ENCODE measurements at regions not wholly inside any gene's neighbourhood (a gene's known extent, or its start where the extent isn't known, plus 50 kb on each side); places are given as distances from the start of the nearest gene placed in this dataset.

GRCh38 chr3:34895841-34896240 lies 743.5 kb upstream of the ARPP21 start:
- TF ChIP-seq CTCF (IDR thresholded peaks at IDR 0.05; ENCODE audit: insufficient read depth, low read length) (no peak), POLR2AphosphoS5 (IDR thresholded peaks at IDR 0.05; ENCODE audit: low read depth) (no peak)

Measured in HL-60 (cell line).